SW480 (cell line): ENCODE measurements at regions not wholly inside any gene's neighbourhood (a gene's known extent, or its start where the extent isn't known, plus 50 kb on each side); places are given as distances from the start of the nearest gene placed in this dataset.
"Not testable (repeated sequence)": the region's sequence is repeated elsewhere in the genome, so short reads cannot be mapped to it uniquely, and the experiment has no call there.

Source experiments
- DNase-seq: peaks from one replicate; pipeline ENCODE4 v3.0.0-alpha.2; 2016; ENCODE audit warnings: low spot score

- DNase-seq: no peak
These were observed 319.3 kb upstream of the GRAMD2B start for GRCh38 chr5:126103868-126104267.

- DNase-seq: no peak
These were observed 318.9 kb upstream of the GRAMD2B start for GRCh38 chr5:126104341-126104740.

GRCh38 chr5:126104951-126105350 is 318.3 kb upstream of the GRAMD2B start:
- no peak for DNase-seq

GRCh38 chr5:126106029-126106428 is 317.2 kb upstream of the GRAMD2B start:
- no peak for DNase-seq

DNA sequence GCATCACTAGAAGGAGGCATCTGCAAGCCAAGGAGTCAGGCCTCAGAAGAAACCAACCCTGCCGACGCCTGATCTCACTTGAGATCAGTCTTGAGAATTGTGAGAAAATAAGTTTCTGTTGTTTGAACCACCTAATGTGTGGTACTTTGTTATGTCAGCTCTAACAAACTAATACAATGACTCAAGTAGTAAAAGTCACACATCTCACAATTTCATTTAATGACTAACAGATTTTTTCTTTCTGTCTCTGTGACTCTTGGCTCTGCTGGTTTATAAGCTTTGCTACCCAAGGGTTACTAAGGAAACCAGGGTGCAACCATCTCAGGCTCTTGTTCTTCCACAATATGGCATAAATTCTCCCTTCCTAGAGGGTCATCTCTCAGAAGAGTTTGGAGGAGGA is 315.8 kb upstream of the GRAMD2B start:
- no peak for DNase-seq

DNA sequence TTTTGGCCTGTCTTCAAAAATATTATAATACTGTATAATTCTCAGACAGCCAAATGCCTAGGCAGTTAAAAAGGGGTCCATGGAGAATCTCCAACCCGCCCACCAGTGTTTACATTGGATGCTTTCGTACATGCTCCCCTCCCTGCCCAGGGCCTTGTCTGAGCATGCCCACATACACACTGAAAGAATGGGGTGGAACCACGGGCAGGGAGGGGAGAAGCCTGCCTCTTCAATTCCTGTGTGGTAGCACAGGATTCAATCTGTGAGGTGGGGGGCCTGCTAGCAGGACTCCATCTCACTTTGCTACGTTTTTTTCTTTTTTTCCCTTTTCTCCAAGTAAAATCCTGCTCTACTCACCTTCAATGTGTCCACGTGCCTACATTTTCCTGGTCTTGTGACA is 314.7 kb upstream of the GRAMD2B start:
- no peak for DNase-seq

- no peak for DNase-seq
These were observed 308.1 kb upstream of the GRAMD2B start for GRCh38 chr5:126115059-126115629.

- no peak for DNase-seq
These were observed 306.2 kb upstream of the GRAMD2B start for GRCh38 chr5:126117044-126117443.

DNA sequence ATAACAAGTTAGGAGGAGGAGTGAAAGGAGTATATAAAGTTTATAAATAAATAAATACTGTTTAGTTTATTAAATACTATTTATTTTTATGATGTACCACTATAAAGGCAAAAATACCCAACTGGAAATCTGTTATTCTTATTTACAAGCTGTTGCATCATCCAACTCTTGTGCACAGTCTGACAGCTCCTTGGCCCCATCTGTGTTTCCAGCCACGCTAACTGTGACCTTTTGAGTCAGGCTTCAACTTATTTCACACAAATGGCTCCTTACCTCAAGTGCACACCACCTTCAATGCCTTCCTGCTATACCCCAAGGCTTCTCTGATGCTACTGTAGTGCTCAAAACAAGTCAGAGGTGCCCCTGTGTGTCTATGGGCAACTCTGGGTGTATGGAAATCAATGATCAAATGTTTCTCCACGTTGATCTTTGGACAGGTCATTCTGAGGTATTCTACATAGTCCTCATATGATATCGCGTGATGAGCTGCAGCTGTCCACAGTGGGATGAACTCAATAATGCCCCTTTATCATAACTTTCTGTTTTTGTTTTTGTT is 303.2 kb upstream of the GRAMD2B start:
- DNase-seq: peak; percentile 24

GRCh38 chr5:126120939-126121338 is 302.3 kb upstream of the GRAMD2B start:
- no peak for DNase-seq

- peak; percentile 40 for DNase-seq
These were observed 300.3 kb upstream of the GRAMD2B start for GRCh38 chr5:126122942-126123341.

- DNase-seq: peak; percentile 56
These were observed 298.4 kb upstream of the GRAMD2B start for GRCh38 chr5:126124706-126125345.

DNA sequence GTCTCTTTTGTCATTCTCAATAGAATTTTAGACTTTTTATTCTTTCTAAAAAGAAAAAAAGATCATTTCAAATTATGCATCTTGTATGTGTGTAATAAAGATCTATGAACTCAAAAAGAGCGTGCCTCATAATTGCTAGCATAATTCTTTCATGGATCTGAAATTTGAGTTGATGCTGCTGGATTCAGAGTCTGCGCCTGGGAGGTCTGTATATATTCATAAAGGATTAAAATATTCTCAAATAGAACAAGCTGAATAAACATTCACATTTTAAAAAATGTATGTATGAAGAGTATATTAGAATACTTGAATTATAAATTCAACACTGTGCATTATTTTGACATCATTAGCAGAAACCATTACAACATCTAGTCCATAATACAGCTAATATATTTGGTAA is 297.8 kb upstream of the GRAMD2B start:
- DNase-seq: no peak

GRCh38 chr5:126126574-126126973 is 296.6 kb upstream of the GRAMD2B start:
- no peak for DNase-seq

GRCh38 chr5:126127371-126127770 is 295.8 kb upstream of the GRAMD2B start:
- not testable (repeated sequence) for DNase-seq

DNA sequence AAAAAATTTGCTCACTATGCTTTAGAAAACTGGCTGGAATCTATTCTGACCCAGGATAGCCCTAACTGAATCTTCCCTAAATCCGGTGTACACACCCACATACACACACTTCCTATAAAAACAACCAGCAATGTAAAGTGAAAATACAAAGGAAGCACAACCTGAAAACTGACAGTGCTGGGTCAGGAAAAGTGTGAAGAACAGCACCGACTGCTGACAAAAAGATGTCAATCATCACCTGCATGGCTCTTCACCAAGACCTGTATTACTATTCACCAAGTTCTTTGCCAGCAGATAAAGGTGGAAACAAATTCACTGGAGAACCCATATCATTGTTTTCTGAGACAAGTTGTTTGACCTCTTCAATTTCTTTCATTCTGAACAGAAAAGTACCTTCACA is 293.8 kb upstream of the GRAMD2B start:
- no peak for DNase-seq

DNA sequence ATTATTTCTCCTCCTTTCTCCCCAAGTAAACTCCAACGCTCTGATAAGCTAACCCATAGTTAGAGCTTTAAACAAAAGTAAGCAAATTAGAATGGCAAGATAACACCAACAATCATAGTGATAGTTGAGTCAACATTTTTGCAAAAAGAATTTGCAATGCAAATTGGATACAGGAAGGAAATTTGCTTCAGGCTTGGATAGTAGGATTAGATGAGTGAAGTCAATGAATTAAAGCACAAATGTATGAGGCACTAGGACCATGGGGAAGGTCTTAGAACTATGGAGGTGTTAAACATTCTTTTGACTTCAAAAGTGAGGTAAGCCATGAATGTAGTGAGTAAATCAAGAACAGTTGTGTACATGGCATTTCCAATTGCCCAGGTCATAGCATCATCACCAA is 289.8 kb upstream of the GRAMD2B start:
- DNase-seq: no peak

GRCh38 chr5:126137891-126138280 is 285.3 kb upstream of the GRAMD2B start:
- DNase-seq: no peak

DNA sequence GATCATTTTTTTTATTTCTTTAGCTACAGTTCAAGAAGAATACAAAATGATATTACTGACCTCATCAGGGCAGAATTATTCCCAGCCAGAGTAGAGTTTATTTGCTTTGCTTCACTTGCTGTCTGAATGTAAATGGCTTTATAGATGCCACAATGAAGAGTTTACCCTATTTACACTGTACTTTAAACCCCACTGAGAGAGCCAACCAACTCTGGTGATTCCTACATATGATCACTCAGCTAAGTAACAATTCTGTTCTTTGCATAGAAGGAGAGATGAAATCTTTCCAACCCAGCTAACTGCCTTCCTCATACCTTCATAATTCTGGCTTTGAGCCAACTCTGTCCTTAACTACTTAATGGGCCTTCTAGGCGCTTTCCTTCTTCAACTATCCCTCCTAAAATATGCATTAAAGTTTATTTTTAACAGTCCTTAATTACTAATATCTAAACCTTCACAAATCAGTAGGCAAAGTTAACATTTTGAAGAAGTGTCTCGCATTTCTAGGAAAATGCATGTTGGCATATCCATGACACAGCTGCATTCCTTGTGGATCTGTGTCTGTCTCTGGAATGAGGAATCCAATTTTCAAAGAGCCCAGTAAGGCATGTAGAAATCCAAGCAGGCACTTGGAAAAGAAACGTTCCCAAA is 284.8 kb upstream of the GRAMD2B start:
- no peak for DNase-seq

- DNase-seq: no peak
These were observed 284.1 kb upstream of the GRAMD2B start for GRCh38 chr5:126139086-126139485.

GRCh38 chr5:126139773-126140172 is 283.4 kb upstream of the GRAMD2B start:
- no peak for DNase-seq

GRCh38 chr5:126143622-126144021 is 279.6 kb upstream of the GRAMD2B start:
- no peak for DNase-seq

DNA sequence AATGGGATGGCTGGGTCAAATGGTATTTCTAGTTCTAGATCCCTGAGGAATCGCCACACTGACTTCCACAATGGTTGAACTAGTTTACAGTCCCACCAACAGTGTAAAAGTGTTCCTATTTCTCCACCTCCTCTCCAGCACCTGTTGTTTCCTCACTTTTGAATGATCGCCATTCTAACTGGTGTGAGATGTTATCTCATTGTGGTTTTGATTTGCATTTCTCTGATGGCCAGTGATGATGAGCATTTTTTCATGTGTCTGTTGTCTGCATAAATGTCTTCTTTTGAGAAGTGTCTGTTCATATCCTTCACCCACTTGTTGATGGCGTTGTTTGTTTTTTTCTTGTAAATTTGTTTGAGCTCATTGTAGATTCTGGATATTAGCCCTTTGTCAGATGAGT is 272.9 kb upstream of the GRAMD2B start:
- not testable (repeated sequence) for DNase-seq
